Body of pancreas (tissue), 4 donors: ENCODE measurements at regions not wholly inside any gene's neighbourhood (a gene's known extent, or its start where the extent isn't known, plus 50 kb on each side); places are given as distances from the start of the nearest gene placed in this dataset.

Experiments
- ATAC-seq: fragments of 150-250 bp; one replicate; pipeline ENCODE4 v1.9.1; 2016
- DNase-seq, 4 donors: peaks; one replicate each; pipeline ENCODE4 v3.0.0-alpha.2; 2019
- H3K27ac ChIP-seq, 4 donors: fragments of 200-600 bp; sonication (generic); 1 replicate in 3 of 4; 2 replicates in 1 of 4; pipeline versions ENCODE4 v1.5.1 to v1.6.1; 2016 to 2019; ENCODE audit warnings: mild to moderate bottlenecking in 1 of 4, mixed read lengths in 1 of 4, moderate library complexity in 1 of 4
- H3K27me3 ChIP-seq, 2 donors: fragments of 200-600 bp; sonication (generic); one replicate each; pipeline ENCODE4 v1.6.0; 2016; ENCODE audit warnings: mild to moderate bottlenecking in 1 of 2
- H3K36me3 ChIP-seq, 2 donors: fragments of 200-600 bp; sonication (generic); replicated peaks in 1 of 2; 2 replicates each; pipeline ENCODE4 v1.5.1; 2016; ENCODE audit warnings: low read depth in 2 of 2; ENCODE audit not compliant: insufficient read depth in 1 of 2
- H3K4me1 ChIP-seq: fragments of 200-600 bp; sonication (generic); one replicate; pipeline ENCODE4 v1.6.0; 2016
- H3K4me3 ChIP-seq, 2 donors: fragments of 200-600 bp; sonication (generic); 1 replicate in 1 of 2; 2 replicates in 1 of 2; pipeline ENCODE4 v1.5.1; 2016 to 2019
- H3K9me3 ChIP-seq, 3 donors: fragments of 200-600 bp; sonication (generic); 1 replicate in 2 of 3; 2 replicates in 1 of 3; pipeline ENCODE4 v1.5.1; 2016
- CTCF ChIP-seq, 7 experiments: fragments of 450-650 bp in 4 of 7; fragments of 200-600 bp in 3 of 7; sonication (generic) in 3 of 7; IDR thresholded peaks; one replicate each; pipeline ENCODE4 v1.5.1; 2016 to 2019; ENCODE audit warnings: antibody characterized with exemption in 7 of 7
- POLR2A ChIP-seq, 3 donors: fragments of 450-650 bp; IDR thresholded peaks; one replicate each; pipeline ENCODE4 v1.6.1; 2016; ENCODE audit warnings: antibody characterized with exemption in 3 of 3, mild to moderate bottlenecking in 2 of 3
- WGBS, 2 donors: methylation state at CpG; one replicate each; pipeline ENCODE4 v1.1.5; 2017; 5-methylcytosine and 5-hydroxymethylcytosine counted together
- intact Hi-C: fragments of 100-400 bp; cut with DNase I; formaldehyde crosslinking; loops from one replicate; pipeline ENCODE4 v1.15.1; 2023

GRCh38 chr4:175297965-175298565 lies 379.9 kb downstream of the ADAM29 start:
- Histone ChIP-seq H3K9me3 (no peaks in the 10 kb centered on the region), H3K4me1 (no peaks in the 10 kb centered on the region), H3K27me3 (no peaks in the 10 kb centered on the region), H3K4me3 (no peak overlapping the region), H3K27ac (no peak overlapping the region), H3K36me3 (no peaks in the 10 kb centered on the region)
- intact Hi-C loops, result no loop called here
- TF ChIP-seq POLR2A (IDR thresholded peaks at IDR 0.05) (no peak), CTCF (IDR thresholded peaks at IDR 0.05) (no peak)
- ATAC-seq (no peak), DNase-seq (no peak)
- 57 to 61% methylated on average over 2 of the region's 2 CpGs for WGBS, 2 donors

- no peak for TF ChIP-seq CTCF (IDR thresholded peaks at IDR 0.05)
- TF ChIP-seq POLR2A (IDR thresholded peaks at IDR 0.05), result no peak
- Histone ChIP-seq H3K27me3 (no peaks in the 10 kb centered on the region), H3K27ac (no peak overlapping the region), H3K4me1 (no peaks in the 10 kb centered on the region), H3K9me3 (no peaks in the 10 kb centered on the region), H3K4me3 (no peak overlapping the region), H3K36me3 (no peaks in the 10 kb centered on the region)
- intact Hi-C loops, result no loop called here
- ATAC-seq, result no peak
- DNase-seq, result no peak
Observed at GRCh38 chr4:175306436-175306835, 388.3 kb downstream of the ADAM29 start.

- TF ChIP-seq POLR2A (IDR thresholded peaks at IDR 0.05), result no peak
- 45 to 60% methylated on average over 1 of the region's 1 CpG for WGBS, 2 donors
- H3K4me1 ChIP-seq, result no peaks in the 10 kb centered on the region
- intact Hi-C loops, result no loop called here
- DNase-seq (no peak), ATAC-seq (no peak)
- H3K9me3 ChIP-seq, result no peaks in the 10 kb centered on the region
- H3K4me3 ChIP-seq, result no peak overlapping the region
- H3K27me3 ChIP-seq, result no peaks in the 10 kb centered on the region
- H3K36me3 ChIP-seq, result no peaks in the 10 kb centered on the region
- no peak overlapping the region for H3K27ac ChIP-seq
Observed at GRCh38 chr4:175307326-175307725, 389.2 kb downstream of the ADAM29 start.

GRCh38 chr4:175308236-175308635 lies 390.1 kb downstream of the ADAM29 start:
- H3K36me3 ChIP-seq, result no peaks in the 10 kb centered on the region
- DNase-seq, result no peak
- 53 to 56% methylated on average over 5 of the region's 5 CpGs for WGBS, 2 donors
- H3K4me1 ChIP-seq, result no peaks in the 10 kb centered on the region
- no peaks in the 10 kb centered on the region for H3K9me3 ChIP-seq
- H3K27ac ChIP-seq, result no peak overlapping the region
- no peak for ATAC-seq
- no peak for TF ChIP-seq POLR2A (IDR thresholded peaks at IDR 0.05)
- TF ChIP-seq CTCF (IDR thresholded peaks at IDR 0.05), result no peak
- no peak overlapping the region for H3K4me3 ChIP-seq
- H3K27me3 ChIP-seq, result no peaks in the 10 kb centered on the region
- intact Hi-C loops, result no loop called here

GRCh38 chr4:175309041-175309440 lies 390.9 kb downstream of the ADAM29 start:
- no peak for DNase-seq
- ATAC-seq, result no peak
- H3K36me3 ChIP-seq, result no peaks in the 10 kb centered on the region
- 38 to 50% methylated on average over 3 of the region's 3 CpGs for WGBS, 2 donors
- no peak overlapping the region for H3K4me3 ChIP-seq
- no peaks in the 10 kb centered on the region for H3K9me3 ChIP-seq
- no peak for TF ChIP-seq CTCF (IDR thresholded peaks at IDR 0.05)
- no peak for TF ChIP-seq POLR2A (IDR thresholded peaks at IDR 0.05)
- no peaks in the 10 kb centered on the region for H3K27me3 ChIP-seq
- H3K27ac ChIP-seq, result no peak overlapping the region
- H3K4me1 ChIP-seq, result no peaks in the 10 kb centered on the region
- intact Hi-C loops, result no loop called here
